HG03039 (cell line): ENCODE measurements at regions not wholly inside any gene's neighbourhood (a gene's known extent, or its start where the extent isn't known, plus 50 kb on each side); places are given as distances from the start of the nearest gene placed in this dataset.

ENCODE experiments used
- ATAC-seq: cut with Tn5 transposase; IDR thresholded peaks from one replicate; pipeline ENCODE4 v1.9.1; 2021; ENCODE audit warnings: mild to moderate bottlenecking, moderate library complexity; ENCODE audit not compliant: unreplicated experiment

DNA sequence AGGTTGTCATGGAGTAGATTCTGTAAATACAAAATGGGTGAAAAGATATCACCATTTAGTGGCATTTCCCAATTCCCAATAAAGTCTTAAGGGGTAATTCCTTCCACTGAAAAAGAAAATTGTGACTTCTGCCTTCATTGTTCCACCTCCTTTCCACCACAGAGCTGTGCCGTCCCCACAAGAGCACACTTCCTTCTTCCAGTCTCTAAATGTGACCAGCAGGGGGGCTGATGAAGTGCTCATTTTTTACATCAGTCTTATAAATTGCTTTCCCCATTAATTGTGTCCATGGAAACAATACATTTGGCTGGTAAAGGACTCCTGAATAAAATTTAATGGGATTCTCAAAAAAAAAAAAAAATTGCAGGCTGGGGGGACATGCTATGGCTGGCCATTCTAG is 260.8 kb upstream of the PSMD7 start:
- no peak for ATAC-seq

DNA sequence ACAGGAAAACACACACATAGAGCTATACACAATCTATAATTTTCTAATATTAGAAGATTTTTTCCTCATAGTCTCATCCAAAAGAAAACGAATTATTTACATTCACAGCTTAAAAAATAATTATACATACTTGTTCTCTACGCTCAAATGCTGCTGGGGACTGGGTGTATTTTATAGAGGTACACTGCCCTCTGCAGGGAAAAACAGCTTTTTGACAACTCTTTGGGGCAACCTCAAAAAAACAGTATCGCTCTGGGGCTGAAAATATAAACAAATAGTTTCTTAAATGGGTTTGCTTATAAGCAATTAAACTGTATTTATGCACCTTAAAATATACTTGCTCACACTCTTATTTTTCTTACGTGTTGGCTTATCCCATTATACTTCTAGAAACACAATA is 261.8 kb upstream of the PSMD7 start:
- ATAC-seq: no peak

DNA sequence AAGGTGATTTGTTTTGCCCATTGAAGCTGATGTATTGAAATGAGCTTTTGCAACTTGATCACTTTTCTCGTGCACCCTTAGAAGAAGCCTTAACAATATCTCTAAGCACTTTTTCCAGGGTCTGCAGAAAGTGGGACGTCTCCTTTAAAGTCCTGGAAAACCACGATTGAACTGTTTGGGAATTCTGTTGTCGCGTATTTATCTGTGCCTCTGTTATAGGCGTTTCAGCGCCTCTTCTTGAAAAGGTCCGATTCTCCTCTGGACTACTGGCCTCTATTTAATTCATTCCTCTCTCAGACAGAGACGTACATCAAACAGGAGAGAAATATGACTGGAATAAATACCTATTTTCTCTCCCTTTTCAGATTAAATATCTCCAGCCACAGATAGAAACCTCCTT is 262.4 kb upstream of the PSMD7 start:
- ATAC-seq: no peak

DNA sequence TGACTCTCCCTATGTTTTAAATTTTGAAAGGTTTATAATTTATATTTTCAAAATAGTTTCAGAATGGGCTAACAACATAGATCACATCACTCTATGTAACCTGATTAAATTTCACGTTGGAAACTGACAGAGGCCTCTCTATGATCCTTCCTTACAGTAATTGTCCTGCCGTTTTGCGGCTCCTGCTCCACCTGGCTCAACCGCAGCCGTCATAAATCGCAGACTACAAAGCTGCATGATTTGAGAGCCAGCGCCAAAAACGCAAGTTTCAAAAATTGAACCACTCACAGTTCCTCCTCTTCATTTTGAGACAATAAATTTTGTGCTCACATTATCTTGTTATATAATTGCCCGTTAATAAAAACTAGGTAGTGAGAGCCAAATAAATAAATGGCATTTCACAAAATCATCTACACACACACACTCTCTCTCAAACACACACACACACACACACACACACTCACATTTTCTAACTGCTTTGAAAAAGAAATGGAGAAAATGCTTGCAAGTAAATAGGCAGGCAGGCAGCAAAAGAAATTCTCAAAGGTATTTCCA is 263.1 kb upstream of the PSMD7 start:
- no peak for ATAC-seq

DNA sequence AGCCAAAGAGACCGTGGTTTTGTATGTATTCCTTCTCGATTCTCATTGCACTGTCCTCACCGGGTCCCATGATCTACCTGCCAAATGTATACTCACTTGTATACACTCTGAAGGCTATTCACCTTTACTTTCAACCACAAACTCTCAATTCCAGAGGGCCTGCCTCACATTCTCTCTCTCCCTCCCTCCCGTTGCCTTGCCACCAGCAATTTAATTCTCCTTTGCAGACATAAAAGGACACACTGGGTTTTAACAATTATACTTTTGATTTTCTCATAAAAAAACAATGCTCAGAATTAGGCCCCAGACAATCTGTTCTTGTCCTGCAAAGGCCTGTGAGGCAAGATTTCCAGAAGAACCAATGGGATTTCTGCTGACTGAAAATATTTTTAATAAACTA is 265.1 kb upstream of the PSMD7 start:
- ATAC-seq: no peak

DNA sequence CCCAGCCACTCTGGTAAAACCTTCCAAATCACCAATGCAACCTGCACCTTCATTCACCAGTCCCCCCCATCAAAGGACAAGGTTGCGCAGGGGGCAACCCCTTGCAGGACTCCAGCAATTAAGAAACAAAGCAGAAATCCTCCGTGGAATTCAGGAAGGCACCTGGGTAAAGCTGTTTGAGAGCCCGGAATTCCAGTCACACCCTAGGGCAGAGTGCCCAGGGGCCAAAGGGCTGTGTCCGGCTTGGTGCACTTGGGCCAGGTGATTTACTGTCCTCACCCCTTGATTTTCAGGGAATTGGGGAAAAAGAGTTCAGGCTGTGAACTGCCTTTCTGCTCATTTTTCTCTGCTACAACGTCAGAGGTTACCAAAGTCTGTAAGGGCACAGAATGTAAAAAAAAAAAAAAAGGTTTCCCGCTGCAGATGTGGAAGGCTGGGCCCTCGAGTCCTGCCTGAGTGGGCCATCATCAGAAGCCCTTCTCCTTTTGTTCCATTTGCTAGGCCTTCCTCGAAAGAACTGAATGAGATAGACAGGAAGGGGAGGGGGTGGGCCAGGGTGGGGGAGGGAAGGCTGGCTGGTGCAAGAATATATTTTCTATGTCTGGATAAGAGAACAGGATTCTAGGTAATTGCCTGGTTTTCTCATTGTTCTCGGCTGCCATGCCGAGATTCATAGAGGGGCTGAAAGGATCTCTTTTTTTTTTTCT is 266.5 kb upstream of the PSMD7 start:
- ATAC-seq: no peak

DNA sequence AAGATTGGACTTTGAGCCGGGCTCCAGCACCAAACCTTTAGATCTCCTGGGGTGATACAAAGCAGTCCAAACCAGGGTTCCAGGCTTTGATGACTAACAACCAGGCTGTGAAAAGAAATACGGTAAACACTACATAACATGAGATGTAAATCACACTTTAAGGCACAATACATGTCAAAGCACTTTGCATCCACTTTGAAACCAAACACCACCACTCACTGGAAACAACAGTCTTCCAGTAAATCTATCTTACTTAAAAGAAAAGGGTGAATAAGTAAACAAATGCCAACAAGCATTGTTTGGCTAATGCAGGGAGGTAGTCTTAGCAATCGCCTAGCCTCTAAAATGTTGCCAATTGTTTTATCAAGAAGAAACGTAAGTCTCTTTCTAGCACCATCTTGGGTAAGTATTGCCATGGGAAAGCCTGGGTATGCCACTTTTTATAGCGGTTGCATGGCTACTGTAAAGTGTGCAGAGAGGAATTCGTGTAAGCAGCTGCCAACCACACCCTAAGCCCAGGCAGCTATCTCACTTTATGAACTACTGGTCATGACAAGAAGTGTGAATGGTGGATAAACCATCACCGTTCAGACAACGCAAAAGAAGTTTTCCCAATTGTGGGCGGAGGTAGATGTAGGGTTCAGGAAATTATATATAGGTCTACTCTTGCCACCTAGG is 267.4 kb upstream of the PSMD7 start:
- no peak for ATAC-seq

DNA sequence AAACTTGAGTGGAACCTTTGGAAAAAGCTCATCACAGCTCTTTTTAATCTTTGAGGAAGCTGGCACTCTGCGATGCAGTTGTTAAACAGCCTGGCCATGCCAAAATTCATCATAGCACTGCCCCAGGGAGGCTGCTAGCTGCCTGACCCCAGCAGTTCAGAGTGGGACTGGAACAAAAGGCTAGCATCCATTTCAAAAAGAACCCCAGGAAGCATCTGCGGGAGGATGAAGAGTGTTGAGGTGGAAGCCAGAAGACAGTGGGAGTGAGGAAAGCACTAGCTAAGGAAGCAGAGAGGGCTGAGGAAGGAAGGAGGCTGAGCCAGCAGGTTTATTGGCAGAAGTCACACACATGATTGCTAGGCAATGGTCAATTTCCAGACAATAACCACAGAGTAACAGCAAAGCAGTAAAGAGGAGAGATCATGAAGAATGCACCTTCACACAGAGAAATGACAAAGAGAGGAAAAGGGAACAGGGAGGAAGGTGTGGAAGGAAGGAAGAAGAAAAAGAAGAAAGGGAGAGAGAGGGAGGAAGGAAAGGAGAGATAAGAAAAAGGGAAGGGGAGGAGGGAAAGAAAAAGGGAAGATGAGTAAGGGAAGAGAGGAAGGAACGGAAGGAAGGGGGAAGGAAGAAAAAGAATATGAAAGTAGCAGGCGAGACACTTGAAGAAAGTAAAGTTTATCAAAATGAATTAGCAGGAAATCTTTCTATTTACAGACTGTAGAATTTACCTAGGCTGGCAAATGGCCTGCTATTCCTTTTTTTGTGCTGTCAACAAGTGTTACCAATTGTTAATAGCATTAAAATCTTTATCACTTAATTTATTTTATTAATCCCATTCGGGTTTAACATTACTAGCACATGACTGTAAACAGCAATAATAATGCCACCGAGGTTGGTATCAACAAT is 270.0 kb upstream of the PSMD7 start:
- ATAC-seq: no peak

DNA sequence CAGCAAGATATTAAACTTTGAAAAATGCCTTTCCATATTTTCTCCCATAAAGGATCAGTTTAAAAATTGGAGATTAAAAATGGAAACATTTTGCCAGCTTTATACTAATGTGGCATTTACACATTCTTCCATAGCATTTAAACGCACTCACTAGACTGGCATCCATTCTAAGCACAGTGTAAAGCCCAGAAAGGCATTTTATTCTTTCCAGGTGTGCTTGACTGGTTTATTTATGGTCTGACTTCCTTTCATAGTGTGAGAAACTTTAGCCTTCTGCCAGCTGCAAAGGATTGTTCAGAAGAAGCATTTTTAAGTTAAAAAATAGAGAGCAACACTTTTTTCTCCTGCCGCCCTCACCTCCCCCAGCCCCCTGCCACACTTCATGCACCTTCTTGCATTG is 271.7 kb upstream of the PSMD7 start:
- ATAC-seq: no peak

DNA sequence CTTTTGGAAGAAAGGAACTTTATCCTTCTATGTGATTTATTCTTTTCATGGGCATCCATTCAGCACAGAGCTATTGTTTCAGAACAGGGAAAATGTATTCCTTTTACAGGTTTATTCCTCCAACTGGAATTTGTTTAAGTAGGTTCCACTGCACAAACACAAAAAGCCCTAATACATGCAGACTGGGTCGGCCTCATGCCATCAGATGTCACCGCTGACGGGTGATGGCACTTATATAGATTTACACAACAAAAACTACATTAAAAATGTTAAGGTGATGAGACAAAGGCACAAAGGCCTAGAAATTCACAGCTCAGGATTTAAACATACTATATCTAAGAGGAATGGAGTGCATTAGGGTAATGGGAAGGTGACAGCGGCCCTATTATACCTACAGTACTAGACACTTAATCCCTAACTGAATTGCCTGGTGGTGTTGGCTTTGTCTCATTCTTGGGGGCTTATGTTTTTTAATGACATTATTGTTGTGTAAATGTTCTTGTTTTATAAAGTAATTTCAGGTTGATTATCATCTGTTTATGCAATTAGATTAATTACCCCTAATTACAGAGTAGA is 276.4 kb upstream of the PSMD7 start:
- ATAC-seq: no peak

DNA sequence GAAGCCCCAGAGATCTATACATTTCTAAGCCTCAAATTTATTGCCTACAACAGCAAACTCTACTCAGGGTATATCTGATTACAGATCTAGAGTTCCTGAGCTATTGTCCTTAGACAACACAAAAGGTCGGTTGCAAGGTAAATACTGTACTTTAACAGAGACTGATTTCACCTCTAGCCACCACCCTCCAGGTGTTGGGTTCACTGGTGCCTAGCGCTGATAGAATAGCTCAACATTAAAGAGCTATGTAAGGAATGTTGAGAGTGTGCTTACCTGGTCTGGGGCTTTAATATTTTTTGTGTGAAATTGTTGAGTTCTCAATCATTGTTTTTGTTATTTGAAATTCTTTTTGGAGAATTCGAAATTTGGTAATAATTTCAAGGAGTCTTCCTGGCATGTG is 277.0 kb upstream of the PSMD7 start:
- no peak for ATAC-seq

DNA sequence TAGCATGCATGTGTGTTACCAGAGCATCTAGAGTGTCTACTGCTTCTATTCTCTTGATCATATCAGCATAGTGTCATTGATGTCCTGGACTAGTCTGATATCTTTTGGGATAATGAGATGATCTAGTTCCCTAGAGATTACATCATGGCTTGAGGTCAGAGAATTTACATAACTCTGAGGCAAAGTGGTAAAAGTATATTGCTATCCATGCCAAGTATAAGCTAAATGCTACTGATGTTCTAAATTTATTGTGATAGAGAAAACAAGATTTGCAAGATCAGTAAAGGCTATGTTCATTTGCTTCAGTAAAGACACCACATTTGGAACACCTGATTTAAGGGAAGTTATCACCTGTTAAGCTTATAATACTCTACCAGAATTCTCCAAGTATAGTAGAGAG is 280.7 kb upstream of the PSMD7 start:
- no peak for ATAC-seq

DNA sequence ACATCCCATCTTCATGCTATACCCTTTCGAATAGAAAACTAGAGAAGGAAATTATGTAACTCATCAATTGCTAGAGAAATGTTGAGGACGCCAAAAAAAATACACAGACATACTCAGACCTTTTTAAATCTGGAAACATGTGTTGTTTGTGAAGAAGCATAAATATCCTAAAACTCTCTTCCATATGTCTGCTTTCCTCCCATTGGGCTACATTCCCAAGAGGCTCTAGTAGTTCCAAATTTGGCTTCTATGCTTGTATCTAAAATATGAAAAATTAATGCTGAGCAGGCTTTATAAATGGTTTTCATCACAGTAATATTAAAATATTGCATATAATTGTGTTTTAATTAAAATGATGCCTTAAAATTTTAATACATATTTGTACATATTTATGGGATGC is 297.9 kb upstream of the PSMD7 start:
- no peak for ATAC-seq

DNA sequence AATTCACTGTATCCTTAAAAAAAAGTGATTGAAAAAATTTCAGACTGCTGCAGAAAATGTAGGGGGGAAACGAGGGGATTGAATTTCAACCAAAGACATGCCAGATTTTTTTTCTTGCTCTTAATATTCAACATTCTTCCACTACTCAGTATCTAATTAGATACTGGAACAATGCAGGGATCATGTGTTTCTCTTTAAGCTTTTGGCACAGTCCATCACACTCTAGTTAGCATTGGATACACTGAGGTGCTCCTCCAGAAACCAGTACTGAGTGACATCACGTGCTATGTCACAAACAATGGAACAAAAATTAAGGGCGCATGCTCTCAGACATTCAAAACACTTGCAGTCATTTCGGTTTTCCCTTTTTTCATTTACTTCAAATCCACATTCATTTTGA is 298.6 kb upstream of the PSMD7 start:
- no peak for ATAC-seq

DNA sequence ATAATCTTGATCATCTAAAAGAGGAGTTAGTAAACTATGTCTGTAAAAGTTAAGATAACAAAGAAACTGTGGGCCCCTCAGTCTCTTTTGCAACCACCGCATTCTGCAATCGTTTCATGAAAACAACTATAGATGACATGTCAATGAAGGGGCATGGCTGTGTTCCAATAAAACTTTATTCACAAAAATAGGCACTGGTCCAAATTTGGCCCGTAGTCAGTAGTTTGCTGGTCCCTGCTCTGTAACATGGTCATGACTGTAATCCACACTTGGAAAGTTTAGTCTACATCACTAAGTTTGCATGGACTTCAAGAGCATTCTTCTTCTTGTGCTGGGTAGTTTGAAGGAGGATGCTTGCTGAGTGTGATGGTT is 299.3 kb upstream of the PSMD7 start:
- ATAC-seq: no peak

DNA sequence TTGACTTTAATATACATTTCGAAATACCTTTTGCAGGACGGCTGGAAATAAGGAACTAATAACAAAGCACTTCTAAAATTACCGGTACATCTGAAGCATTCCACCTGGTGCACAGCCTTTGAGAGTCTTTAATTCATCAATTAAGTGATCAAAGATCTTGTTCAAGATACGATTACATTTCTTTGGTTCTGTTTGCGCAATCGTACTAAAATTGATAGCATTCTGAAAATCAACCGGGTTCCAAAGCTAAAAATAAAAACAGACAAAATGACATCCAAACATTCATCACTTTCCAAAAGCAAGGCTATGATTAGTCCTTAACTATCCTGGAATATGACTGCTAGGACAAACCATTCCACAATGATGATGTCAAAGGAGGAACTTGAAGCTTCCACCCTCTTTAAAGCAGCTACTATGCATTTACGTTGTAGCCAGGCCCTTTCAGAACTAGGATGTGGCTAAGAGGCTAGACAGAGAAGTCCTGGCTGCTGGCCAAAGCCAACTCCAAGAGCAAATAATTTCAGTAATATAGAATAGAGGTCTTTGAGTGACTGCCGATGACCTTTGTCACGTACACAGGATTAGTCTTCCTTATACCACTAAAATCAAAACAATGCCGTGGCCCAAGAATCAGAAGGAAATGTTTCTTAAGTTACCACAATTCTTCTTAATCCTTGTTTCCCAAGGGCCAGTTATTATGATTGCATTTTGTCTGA is 299.8 kb upstream of the PSMD7 start:
- no peak for ATAC-seq

DNA sequence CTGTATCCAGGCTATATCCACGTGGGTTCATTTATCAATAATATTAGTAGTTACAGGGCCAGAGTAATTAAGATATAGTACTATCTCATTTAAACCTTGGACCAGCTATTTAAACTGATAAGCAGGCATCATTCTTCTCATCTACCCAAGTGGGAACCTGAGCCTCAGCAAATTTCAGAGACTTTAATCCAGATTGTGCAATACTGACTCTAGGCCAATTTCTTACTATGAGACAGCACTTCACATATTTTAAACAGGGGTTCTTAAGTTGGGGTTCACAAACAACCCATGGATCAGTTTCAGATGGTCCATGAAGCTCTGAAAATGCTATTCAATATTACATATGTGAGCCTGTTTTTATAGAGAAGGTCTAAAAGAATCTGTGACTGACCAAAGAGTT is 302.7 kb upstream of the PSMD7 start:
- no peak for ATAC-seq

DNA sequence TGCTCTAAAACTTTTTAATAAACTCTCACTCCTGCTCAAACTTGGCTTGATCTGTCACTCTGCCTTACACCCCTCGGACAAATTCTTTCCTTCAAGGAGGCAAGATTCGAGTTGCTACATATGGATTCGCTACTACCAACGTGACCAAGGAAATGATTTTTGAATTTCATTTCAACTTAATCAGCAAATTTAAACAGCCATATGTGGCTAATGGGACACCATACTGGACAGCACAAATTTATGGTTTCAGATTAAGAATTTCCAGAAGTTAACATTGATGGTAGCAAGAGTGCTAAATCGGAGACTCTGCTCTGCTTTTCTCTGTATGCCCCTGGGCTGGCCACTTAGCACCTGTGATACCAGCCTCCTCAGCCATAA is 318.2 kb upstream of the PSMD7 start:
- ATAC-seq: no peak

DNA sequence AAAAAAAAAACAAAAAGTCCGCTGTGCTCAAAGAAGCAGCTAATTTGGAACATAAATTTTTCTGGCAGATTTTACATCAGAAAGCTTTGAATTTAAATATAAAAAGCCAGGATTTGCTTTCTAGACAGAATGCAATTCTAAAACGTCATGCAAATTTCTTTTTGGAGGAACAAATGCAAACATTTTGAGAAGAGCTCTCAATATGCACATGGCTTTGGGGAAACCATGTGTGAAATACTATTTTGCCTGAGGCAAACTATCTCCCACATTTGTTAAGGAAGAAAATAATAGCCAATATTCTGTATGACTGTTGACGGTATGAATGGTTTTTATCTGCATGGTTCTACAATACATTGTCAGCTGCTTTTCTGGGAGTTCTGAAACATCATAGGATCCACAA is 320.0 kb upstream of the PSMD7 start:
- no peak for ATAC-seq

DNA sequence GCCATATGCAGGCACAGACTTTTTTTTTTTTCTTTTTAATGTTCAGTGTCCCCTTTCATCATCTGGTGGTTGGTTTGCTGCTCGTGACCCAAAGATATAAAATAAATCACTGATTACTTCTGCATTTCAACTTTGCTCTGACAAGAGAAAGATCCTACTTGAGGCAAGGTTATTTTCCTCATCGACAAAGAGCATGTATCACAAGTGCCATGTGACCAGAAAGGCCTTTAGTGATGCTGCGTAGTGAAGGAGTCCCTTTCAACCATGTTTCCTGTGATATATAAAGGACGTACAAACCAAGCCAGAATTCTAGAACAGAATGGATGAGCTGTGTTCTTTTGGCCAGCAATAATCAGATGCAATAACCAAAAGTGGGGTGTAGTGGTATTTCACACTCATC is 323.4 kb upstream of the PSMD7 start:
- no peak for ATAC-seq

DNA sequence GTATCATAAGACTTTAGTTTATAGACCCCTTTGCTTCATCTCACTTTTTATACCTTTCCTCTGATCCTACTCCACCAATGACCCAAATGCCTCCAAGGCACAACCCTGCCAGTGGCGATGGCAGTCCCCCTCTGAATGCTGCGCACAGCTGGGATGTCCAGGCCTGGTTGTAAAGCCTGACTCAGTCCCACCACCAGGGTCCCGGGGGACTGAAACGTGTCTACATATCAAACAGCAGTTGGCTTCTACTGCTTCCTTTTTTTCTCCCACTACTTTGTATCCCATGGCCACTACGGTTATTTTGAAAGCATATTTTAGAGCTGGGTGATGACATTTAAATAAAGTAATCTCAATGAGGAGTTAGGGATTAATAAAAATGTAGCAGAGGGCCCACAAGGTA is 329.8 kb upstream of the PSMD7 start:
- ATAC-seq: no peak
